A673 (cell line): ENCODE measurements at regions not wholly inside any gene's neighbourhood (a gene's known extent, or its start where the extent isn't known, plus 50 kb on each side); places are given as distances from the start of the nearest gene placed in this dataset.

Experiments
- BruUV-seq: library from RNA; stranded (reverse); fragments of 400-500 nt; replicated peaks from 2 replicates; lab custom pipeline; 2021; lab: Mats Ljungman, UMichigan
- CTCF ChIA-PET: fragments of 300-600 bp; sonication (Branson Sonifier 250); formaldehyde crosslinking; loops from one replicate; lab custom pipeline; 2022; ENCODE audit warnings: antibody characterized with exemption; lab: Charles Lee
- POLR2A ChIA-PET: fragments of 300-600 bp; sonication (Branson Sonifier 250); formaldehyde crosslinking; loops from one replicate; lab custom pipeline; 2022; ENCODE audit warnings: antibody characterized with exemption; ENCODE audit not compliant: low non-redundant PET; lab: Charles Lee
- DNase-seq: peaks from one replicate; pipeline ENCODE4 v3.0.0-alpha.2; 2015; ENCODE audit warnings: low spot score
- H3K27ac ChIP-seq: fragments of 200-600 bp; sonication (generic); 2 replicates; pipeline ENCODE4 v1.5.1; 2016; ENCODE audit warnings: mixed run types, low read depth, mild to moderate bottlenecking, mixed read lengths, antibody characterized with exemption, low read length; ENCODE audit not compliant: poor library complexity, severe bottlenecking
- H3K27me3 ChIP-seq: fragments of 200-600 bp; sonication (generic); replicated peaks from 2 replicates; pipeline ENCODE4 v1.6.1; 2017; ENCODE audit warnings: mixed run types, low read depth, mild to moderate bottlenecking, mixed read lengths, antibody characterized with exemption, low read length; ENCODE audit not compliant: insufficient read depth, poor library complexity
- H3K36me3 ChIP-seq: fragments of 200-600 bp; sonication (generic); 2 replicates; pipeline ENCODE4 v1.6.1; 2016; ENCODE audit warnings: mixed run types, mild to moderate bottlenecking, mixed read lengths, antibody characterized with exemption, low read length; ENCODE audit not compliant: insufficient read depth, poor library complexity, severe bottlenecking
- H3K4me1 ChIP-seq: fragments of 200-600 bp; sonication (generic); 2 replicates; pipeline ENCODE4 v1.6.1; 2017; ENCODE audit warnings: mixed run types, mild to moderate bottlenecking, mixed read lengths, antibody characterized with exemption, low read length; ENCODE audit not compliant: insufficient read depth, poor library complexity, severe bottlenecking
- H3K4me3 ChIP-seq: fragments of 200-600 bp; sonication (generic); 2 replicates; pipeline ENCODE4 v1.5.1; 2016; ENCODE audit warnings: low read depth, mixed run types, mild to moderate bottlenecking, mixed read lengths, low read length; ENCODE audit not compliant: poor library complexity, severe bottlenecking
- H3K9me3 ChIP-seq: fragments of 200-600 bp; sonication (generic); 2 replicates; pipeline ENCODE4 v1.6.1; 2016; ENCODE audit warnings: mixed run types, low read depth, mild to moderate bottlenecking, mixed read lengths, antibody characterized with exemption, low read length; ENCODE audit not compliant: poor library complexity, severe bottlenecking
- EZH2 ChIP-seq: fragments of 200-600 bp; sonication (generic); IDR thresholded peaks from 2 replicates; pipeline ENCODE4 v1.6.1; 2017; ENCODE audit warnings: borderline replicate concordance, low read depth, mild to moderate bottlenecking, mixed read lengths, antibody characterized with exemption, low read length; ENCODE audit not compliant: poor library complexity, severe bottlenecking
- intact Hi-C: fragments of 100-400 bp; cut with micrococcal nuclease; formaldehyde crosslinking; loops from one replicate; pipeline ENCODE4 v1.10.0; 2022; ENCODE audit not compliant: unreplicated experiment
- TF ChIP-seq, protein P1 (sequence below): fragments of 300-800, 200-600 bp; sonication (generic); conservative IDR thresholded peaks from 2 replicates; pipeline ENCODE4 v1.5.1; 2017; ENCODE audit warnings: low read depth, mild to moderate bottlenecking, antibody characterized with exemption, low read length, moderate library complexity, mixed read lengths

DNA sequence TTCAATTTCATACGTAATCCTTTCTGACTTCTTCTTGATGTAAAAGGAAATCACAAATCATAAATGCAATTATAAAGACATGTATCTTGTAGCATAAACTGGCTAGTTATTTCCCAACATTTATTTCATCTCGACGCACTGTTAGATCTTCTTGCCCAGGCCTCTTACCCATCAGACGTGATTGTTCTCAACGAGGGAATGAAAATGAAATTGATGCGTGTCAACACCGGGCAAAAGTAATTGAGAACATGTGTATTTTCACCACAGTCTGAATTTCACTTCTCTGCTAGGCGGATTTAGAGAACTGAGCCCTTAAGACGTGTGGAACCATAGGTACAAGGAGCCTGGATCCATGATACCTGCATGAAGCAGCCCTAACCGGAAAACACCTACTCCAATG is 519.7 kb downstream of the KCNT2 start:
- Histone ChIP-seq H3K27me3 (peaks cover 26% of the 10 kb centered on the region), H3K4me3 (no peak overlapping the region), H3K9me3 (no peaks in the 10 kb centered on the region), H3K36me3 (no peaks in the 10 kb centered on the region), H3K4me1 (no peaks in the 10 kb centered on the region), H3K27ac (no peak overlapping the region)
- ChIA-PET CTCF (no interaction called here), POLR2A (no interaction called here)
- intact Hi-C loops, result no loop called here
- BruUV-seq, result no TSS peak
- no peak for DNase-seq
- TF ChIP-seq, protein P1, sequence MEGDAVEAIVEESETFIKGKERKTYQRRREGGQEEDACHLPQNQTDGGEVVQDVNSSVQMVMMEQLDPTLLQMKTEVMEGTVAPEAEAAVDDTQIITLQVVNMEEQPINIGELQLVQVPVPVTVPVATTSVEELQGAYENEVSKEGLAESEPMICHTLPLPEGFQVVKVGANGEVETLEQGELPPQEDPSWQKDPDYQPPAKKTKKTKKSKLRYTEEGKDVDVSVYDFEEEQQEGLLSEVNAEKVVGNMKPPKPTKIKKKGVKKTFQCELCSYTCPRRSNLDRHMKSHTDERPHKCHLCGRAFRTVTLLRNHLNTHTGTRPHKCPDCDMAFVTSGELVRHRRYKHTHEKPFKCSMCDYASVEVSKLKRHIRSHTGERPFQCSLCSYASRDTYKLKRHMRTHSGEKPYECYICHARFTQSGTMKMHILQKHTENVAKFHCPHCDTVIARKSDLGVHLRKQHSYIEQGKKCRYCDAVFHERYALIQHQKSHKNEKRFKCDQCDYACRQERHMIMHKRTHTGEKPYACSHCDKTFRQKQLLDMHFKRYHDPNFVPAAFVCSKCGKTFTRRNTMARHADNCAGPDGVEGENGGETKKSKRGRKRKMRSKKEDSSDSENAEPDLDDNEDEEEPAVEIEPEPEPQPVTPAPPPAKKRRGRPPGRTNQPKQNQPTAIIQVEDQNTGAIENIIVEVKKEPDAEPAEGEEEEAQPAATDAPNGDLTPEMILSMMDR, result no peak
- no peak for TF ChIP-seq EZH2

DNA sequence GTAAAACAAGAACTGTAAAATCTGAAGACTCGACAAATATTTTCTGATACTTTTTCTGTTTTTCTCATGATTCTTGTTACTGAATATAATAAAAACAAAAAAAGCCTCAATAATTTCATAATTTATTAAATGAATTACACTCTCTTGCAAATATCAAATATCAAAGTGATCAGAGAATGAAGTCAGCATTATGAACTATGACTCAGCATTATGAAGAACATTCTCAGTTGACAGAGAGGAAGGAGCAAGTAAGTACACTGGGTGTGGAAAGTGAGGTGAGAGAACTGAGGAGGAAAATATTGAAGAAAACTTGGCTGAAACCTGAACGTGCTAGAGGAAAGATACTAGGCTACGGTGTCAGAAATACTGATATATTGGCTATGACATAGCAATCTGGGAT is 529.5 kb downstream of the KCNT2 start:
- Histone ChIP-seq H3K36me3 (no peaks in the 10 kb centered on the region), H3K9me3 (no peaks in the 10 kb centered on the region), H3K4me1 (no peaks in the 10 kb centered on the region), H3K27me3 (peaks cover 18% of the 10 kb centered on the region), H3K4me3 (no peak overlapping the region), H3K27ac (no peak overlapping the region)
- no TSS peak for BruUV-seq
- DNase-seq, result no peak
- ChIA-PET CTCF (no interaction called here), POLR2A (no interaction called here)
- no peak for TF ChIP-seq EZH2
- TF ChIP-seq, protein P1, result no peak
- intact Hi-C loops, result no loop called here

DNA sequence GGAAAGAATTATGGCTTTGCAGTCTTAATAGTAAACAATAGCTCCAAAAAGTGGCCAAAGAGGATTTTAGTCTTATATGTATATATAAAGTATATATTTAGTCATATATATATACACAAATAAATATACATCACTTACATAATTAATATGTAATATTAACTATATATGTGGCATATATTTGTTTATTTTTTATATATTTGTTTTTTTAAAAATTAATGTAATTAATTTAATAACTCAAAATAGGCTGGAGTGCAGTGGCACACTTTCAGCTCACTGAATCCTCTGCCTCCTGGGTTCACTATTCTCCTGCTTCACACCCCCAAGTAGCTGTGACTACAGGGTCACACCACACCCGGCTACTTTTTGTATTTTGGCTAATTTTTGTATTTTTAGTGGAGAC is 532.6 kb downstream of the KCNT2 start:
- intact Hi-C loops, result no loop called here
- TF ChIP-seq, protein P1, result no peak
- no peak for TF ChIP-seq EZH2
- Histone ChIP-seq H3K27ac (no peak overlapping the region), H3K27me3 (peaks cover 17% of the 10 kb centered on the region), H3K4me1 (no peaks in the 10 kb centered on the region), H3K9me3 (no peaks in the 10 kb centered on the region), H3K36me3 (no peaks in the 10 kb centered on the region), H3K4me3 (no peak overlapping the region)
- CTCF ChIA-PET, result no interaction called here
- POLR2A ChIA-PET, result no interaction called here
- no peak for DNase-seq
- BruUV-seq, result no TSS peak
